WTC11 (cell line): ENCODE measurements at regions not wholly inside any gene's neighbourhood (a gene's known extent, or its start where the extent isn't known, plus 50 kb on each side); places are given as distances from the start of the nearest gene placed in this dataset.

Experiments
- CTCF ChIP-seq: fragments of 200-600 bp; IDR thresholded peaks from 2 replicates; pipeline ENCODE4 v1.8.0; 2022; ENCODE audit warnings: antibody characterized with exemption
- ETV6 ChIP-seq: sonication (generic); formaldehyde crosslinking; IDR thresholded peaks from 2 replicates; pipeline ENCODE4 v1.8.1; 2022; ENCODE audit warnings: mild to moderate bottlenecking, missing genetic modification reagents
- USF2 ChIP-seq: sonication (generic); formaldehyde crosslinking; IDR thresholded peaks from 2 replicates; pipeline ENCODE4 v1.8.1; 2023; ENCODE audit warnings: mild to moderate bottlenecking, missing genetic modification reagents, moderate library complexity

GRCh38 chr14:66104486-66104885 lies 381.7 kb upstream of the CCDC196 start:
- TF ChIP-seq CTCF = no peak
- no peak for TF ChIP-seq ETV6 (CRISPR knock-in tag)
- TF ChIP-seq USF2 (CRISPR knock-in tag) = no peak
